ENCODE measurements at regions not wholly inside any gene's neighbourhood (a gene's known extent, or its start where the extent isn't known, plus 50 kb on each side); places are given as distances from the start of the nearest gene placed in this dataset.

DNA sequence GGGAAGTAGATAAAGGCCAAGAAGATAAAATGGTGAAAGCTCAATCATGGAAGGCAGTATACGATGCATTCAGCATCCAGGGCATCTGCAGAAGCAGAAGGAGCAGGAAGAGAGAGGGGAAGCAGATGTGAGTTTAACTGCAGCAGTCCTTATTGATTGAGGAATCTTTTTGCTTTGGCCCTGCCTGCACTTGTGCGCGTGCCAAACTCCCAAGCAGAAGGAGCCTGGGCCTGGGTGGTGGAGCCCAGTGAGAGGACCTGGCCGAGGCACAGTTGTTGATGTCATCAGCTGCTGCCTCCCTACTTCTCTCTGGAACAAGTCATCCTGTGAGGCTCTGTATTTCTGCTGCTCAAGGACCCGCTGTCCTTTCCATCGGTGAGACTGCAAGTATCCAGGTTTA is 65.5 kb upstream of the ROPN1 start:
- H3K4me2 ChIP-seq (ENCODE audit: low read length): no peak overlapping the region
- no peaks in the 10 kb centered on the region for H3K9me2 ChIP-seq (ENCODE audit: low read depth, low read length)
- TF ChIP-seq, protein P1, sequence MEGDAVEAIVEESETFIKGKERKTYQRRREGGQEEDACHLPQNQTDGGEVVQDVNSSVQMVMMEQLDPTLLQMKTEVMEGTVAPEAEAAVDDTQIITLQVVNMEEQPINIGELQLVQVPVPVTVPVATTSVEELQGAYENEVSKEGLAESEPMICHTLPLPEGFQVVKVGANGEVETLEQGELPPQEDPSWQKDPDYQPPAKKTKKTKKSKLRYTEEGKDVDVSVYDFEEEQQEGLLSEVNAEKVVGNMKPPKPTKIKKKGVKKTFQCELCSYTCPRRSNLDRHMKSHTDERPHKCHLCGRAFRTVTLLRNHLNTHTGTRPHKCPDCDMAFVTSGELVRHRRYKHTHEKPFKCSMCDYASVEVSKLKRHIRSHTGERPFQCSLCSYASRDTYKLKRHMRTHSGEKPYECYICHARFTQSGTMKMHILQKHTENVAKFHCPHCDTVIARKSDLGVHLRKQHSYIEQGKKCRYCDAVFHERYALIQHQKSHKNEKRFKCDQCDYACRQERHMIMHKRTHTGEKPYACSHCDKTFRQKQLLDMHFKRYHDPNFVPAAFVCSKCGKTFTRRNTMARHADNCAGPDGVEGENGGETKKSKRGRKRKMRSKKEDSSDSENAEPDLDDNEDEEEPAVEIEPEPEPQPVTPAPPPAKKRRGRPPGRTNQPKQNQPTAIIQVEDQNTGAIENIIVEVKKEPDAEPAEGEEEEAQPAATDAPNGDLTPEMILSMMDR (IDR thresholded peaks at IDR 0.05; ENCODE audit: low read length): no peak
- TF ChIP-seq EZH2 (IDR thresholded peaks at IDR 0.05; ENCODE audit: borderline replicate concordance, low read length): no peak
- H3K36me3 ChIP-seq (ENCODE audit: insufficient read depth, low read length): no peaks in the 10 kb centered on the region
- no peak overlapping the region for H3K27ac ChIP-seq (ENCODE audit: low read depth, low read length, poor library complexity, severe bottlenecking)
- H3F3A ChIP-seq (ENCODE audit: insufficient read depth, low read length): no peaks in the 10 kb centered on the region
- H3K27me3 ChIP-seq (ENCODE audit: insufficient read depth, low read length): no peaks in the 10 kb centered on the region; the same call in 1 of the 2 replicates
- no peak overlapping the region for H2AFZ ChIP-seq (ENCODE audit: low read length)
- no peaks in the 10 kb centered on the region for H4K20me1 ChIP-seq (ENCODE audit: insufficient read depth, low read length)
- H3K9me3 ChIP-seq (ENCODE audit: low read length): no peaks in the 10 kb centered on the region
- H3K79me2 ChIP-seq (ENCODE audit: insufficient read depth, low read length): no peaks in the 10 kb centered on the region
- no peaks in the 10 kb centered on the region for H3K4me1 ChIP-seq (ENCODE audit: insufficient read depth, low read length, severe bottlenecking)
- no peak overlapping the region for H3K4me3 ChIP-seq (ENCODE audit: low read depth, low read length, poor library complexity, severe bottlenecking)
- H3K9ac ChIP-seq (ENCODE audit: low read length): no peak overlapping the region

DNA sequence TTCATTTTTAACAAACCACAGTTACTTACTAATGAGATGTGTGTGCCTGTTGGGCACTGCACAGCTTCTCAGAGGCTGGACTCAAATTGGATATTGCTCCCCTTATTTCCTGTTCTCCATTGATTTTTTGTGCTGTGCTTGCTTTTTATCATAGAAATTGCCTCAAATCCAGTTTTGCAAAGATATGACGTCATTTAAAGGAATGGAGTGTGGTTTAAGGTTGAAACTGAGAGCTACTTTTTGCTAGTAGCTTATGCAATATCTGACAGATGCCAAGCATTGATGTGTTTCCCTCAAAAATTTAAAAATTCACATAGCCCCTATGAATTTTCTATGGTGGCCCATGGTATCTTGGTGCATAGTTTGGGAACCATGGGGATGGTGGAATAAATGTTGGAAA is 67.7 kb upstream of the ROPN1 start:
- no peaks in the 10 kb centered on the region for H3K9me2 ChIP-seq (ENCODE audit: low read depth, low read length)
- no peaks in the 10 kb centered on the region for H3K4me1 ChIP-seq (ENCODE audit: insufficient read depth, low read length, severe bottlenecking)
- H2AFZ ChIP-seq (ENCODE audit: low read length): no peak overlapping the region
- H3F3A ChIP-seq (ENCODE audit: insufficient read depth, low read length): no peaks in the 10 kb centered on the region
- no peaks in the 10 kb centered on the region for H3K9me3 ChIP-seq (ENCODE audit: low read length)
- TF ChIP-seq, protein P1 (IDR thresholded peaks at IDR 0.05; ENCODE audit: low read length): no peak
- TF ChIP-seq EZH2 (IDR thresholded peaks at IDR 0.05; ENCODE audit: borderline replicate concordance, low read length): no peak
- no peaks in the 10 kb centered on the region for H4K20me1 ChIP-seq (ENCODE audit: insufficient read depth, low read length)
- no peak overlapping the region for H3K4me3 ChIP-seq (ENCODE audit: low read depth, low read length, poor library complexity, severe bottlenecking)
- no peaks in the 10 kb centered on the region; the same call in 1 of the 2 replicates for H3K27me3 ChIP-seq (ENCODE audit: insufficient read depth, low read length)
- no peak overlapping the region for H3K9ac ChIP-seq (ENCODE audit: low read length)
- no peak overlapping the region for H3K4me2 ChIP-seq (ENCODE audit: low read length)
- no peaks in the 10 kb centered on the region for H3K36me3 ChIP-seq (ENCODE audit: insufficient read depth, low read length)
- no peak overlapping the region for H3K27ac ChIP-seq (ENCODE audit: low read depth, low read length, poor library complexity, severe bottlenecking)
- H3K79me2 ChIP-seq (ENCODE audit: insufficient read depth, low read length): no peaks in the 10 kb centered on the region

DNA sequence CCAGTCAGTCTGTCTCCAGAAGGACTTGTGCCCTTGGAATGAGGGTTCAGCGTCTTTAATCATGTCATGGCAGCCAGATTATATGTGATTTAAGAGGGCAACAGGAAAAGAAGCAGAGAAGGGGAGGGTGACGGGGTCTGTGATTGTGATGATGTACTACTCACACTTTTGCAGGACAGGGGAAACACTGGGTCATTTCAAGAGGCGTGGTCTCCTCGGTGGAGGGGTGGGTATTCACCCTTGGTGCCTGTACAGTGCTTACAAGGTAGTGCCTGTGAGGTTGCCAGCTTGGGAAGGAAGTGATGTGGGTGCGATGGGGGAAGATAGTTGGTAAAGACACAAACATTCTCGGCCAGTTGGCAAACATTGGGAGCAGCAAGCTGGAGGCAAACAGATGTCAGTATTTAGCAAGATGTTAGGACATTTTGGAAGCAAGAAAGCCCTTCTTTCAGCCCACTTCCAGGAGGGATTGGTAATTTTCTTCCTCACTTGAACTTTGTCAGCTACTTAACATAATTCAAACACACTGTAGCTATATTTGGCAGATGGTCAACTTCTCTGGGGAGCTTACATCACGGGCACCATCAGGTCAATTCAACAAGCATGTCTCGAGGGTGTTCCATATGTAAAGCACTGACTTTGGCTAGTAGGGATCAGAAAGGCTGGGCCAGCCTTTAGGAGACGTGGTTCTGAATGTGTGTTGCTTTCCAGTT is 71.4 kb upstream of the ROPN1 start:
- Histone ChIP-seq H4K20me1 (ENCODE audit: insufficient read depth, low read length) (no peaks in the 10 kb centered on the region), H3K9ac (ENCODE audit: low read length) (no peak overlapping the region), H3K36me3 (ENCODE audit: insufficient read depth, low read length) (no peaks in the 10 kb centered on the region), H3K27ac (ENCODE audit: low read depth, low read length, poor library complexity, severe bottlenecking) (no peak overlapping the region), H3F3A (ENCODE audit: insufficient read depth, low read length) (no peaks in the 10 kb centered on the region), H3K4me2 (ENCODE audit: low read length) (no peak overlapping the region), H3K4me3 (ENCODE audit: low read depth, low read length, poor library complexity, severe bottlenecking) (no peak overlapping the region), H3K9me2 (ENCODE audit: low read depth, low read length) (no peaks in the 10 kb centered on the region), H3K79me2 (ENCODE audit: insufficient read depth, low read length) (no peaks in the 10 kb centered on the region), H2AFZ (ENCODE audit: low read length) (no peak overlapping the region), H3K4me1 (ENCODE audit: insufficient read depth, low read length, severe bottlenecking) (no peaks in the 10 kb centered on the region), H3K27me3 (ENCODE audit: insufficient read depth, low read length) (no peaks in the 10 kb centered on the region; the same call in 1 of the 2 replicates), H3K9me3 (ENCODE audit: low read length) (no peaks in the 10 kb centered on the region)
- TF ChIP-seq, protein P1 (IDR thresholded peaks at IDR 0.05; ENCODE audit: low read length): no peak
- no peak for TF ChIP-seq EZH2 (IDR thresholded peaks at IDR 0.05; ENCODE audit: borderline replicate concordance, low read length)
